OCI-LY7 (cell line): ENCODE measurements at regions not wholly inside any gene's neighbourhood (a gene's known extent, or its start where the extent isn't known, plus 50 kb on each side); places are given as distances from the start of the nearest gene placed in this dataset.

Experiments
- BruUV-seq: library from RNA; stranded (reverse); fragments of 400-500 nt; replicated peaks from 2 replicates; lab custom pipeline; 2021; lab: Mats Ljungman, UMichigan
- CTCF ChIA-PET: fragments of 300-600 bp; sonication (Branson Sonifier 250); formaldehyde crosslinking; loops from one replicate; lab custom pipeline; 2022; ENCODE audit warnings: antibody characterized with exemption; ENCODE audit not compliant: unreplicated experiment; lab: Charles Lee
- POLR2A ChIA-PET: fragments of 300-600 bp; sonication (Branson Sonifier 250); formaldehyde crosslinking; loops from one replicate; lab custom pipeline; 2022; ENCODE audit warnings: antibody characterized with exemption; lab: Charles Lee
- DNase-seq: peaks from one replicate; pipeline ENCODE4 v3.0.0-alpha.2; 2015; ENCODE audit warnings: low spot score
- H2AFZ ChIP-seq: fragments of 200-600 bp; sonication (generic), shearing (Covaris generic); 2 replicates; pipeline ENCODE4 v1.6.1; 2014; ENCODE audit warnings: mild to moderate bottlenecking, antibody characterized with exemption, low read length, moderate library complexity
- H3K27ac ChIP-seq: fragments of 200-600 bp; sonication (generic); 2 replicates; pipeline ENCODE4 v1.5.1; 2014; ENCODE audit warnings: mixed run types, low read depth, mild to moderate bottlenecking, moderate library complexity, low read length, inconsistent platforms; ENCODE audit not compliant: poor library complexity, severe bottlenecking
- H3K36me3 ChIP-seq: fragments of 200-600 bp; sonication (generic); 2 replicates; pipeline ENCODE4 v1.6.1; 2014; ENCODE audit warnings: mild to moderate bottlenecking, antibody characterized with exemption, low read length, moderate library complexity, mixed read lengths; ENCODE audit not compliant: insufficient read depth
- H3K4me1 ChIP-seq: fragments of 200-600 bp; sonication (generic); 2 replicates; pipeline ENCODE4 v1.5.1; 2014; ENCODE audit warnings: mild to moderate bottlenecking, low read length; ENCODE audit not compliant: insufficient read depth, poor library complexity, severe bottlenecking
- H3K4me2 ChIP-seq: fragments of 200-600 bp; sonication (generic); 2 replicates; pipeline ENCODE4 v1.6.1; 2014; ENCODE audit warnings: mild to moderate bottlenecking, low read length
- H3K4me3 ChIP-seq: fragments of 200-600 bp; sonication (generic); 2 replicates; pipeline ENCODE4 v1.5.1; 2014; ENCODE audit warnings: mild to moderate bottlenecking, low read depth, low read length; ENCODE audit not compliant: poor library complexity, severe bottlenecking
- H3K79me2 ChIP-seq: fragments of 200-600 bp; sonication (generic); 2 replicates; pipeline ENCODE4 v1.6.1; 2016; ENCODE audit warnings: low read depth, mild to moderate bottlenecking, low read length, moderate library complexity, mixed read lengths; ENCODE audit not compliant: insufficient read depth
- H3K9me2 ChIP-seq: fragments of 200-600 bp; sonication (generic); 2 replicates; pipeline ENCODE4 v1.6.1; 2016; ENCODE audit warnings: mild to moderate bottlenecking, low read length, mixed read lengths; ENCODE audit not compliant: insufficient read depth
- H3K9me3 ChIP-seq: fragments of 200-600 bp; sonication (generic); 2 replicates; pipeline ENCODE4 v1.6.1; 2014; ENCODE audit warnings: mild to moderate bottlenecking, mixed run types, low read length, mixed read lengths
- H4K20me1 ChIP-seq: fragments of 200-600 bp; sonication (generic); 2 replicates; pipeline ENCODE4 v1.6.1; 2014; ENCODE audit warnings: mild to moderate bottlenecking, antibody characterized with exemption, low read length, moderate library complexity, mixed read lengths; ENCODE audit not compliant: insufficient read depth
- CTCF ChIP-seq: fragments of 200-600 bp; sonication (generic); conservative IDR thresholded peaks from 2 replicates; pipeline ENCODE4 v1.5.1; 2014; ENCODE audit warnings: mild to moderate bottlenecking, antibody characterized with exemption, low read length, moderate library complexity, mixed read lengths
- EZH2phosphoT487 ChIP-seq: fragments of 200-600 bp; sonication (generic); IDR thresholded peaks from 2 replicates; pipeline ENCODE4 v1.6.1; 2018; ENCODE audit warnings: low read depth, borderline replicate concordance, mild to moderate bottlenecking, mixed run types, antibody characterized with exemption, low read length, moderate library complexity, mixed read lengths
- intact Hi-C: fragments of 100-400 bp; cut with micrococcal nuclease; formaldehyde crosslinking; loops from one replicate; pipeline ENCODE4 v1.10.0; 2022; ENCODE audit not compliant: unreplicated experiment

GRCh38 chr22:49170053-49170452 is 657.6 kb downstream of the BRD1 start:
- Histone ChIP-seq H2AFZ (no peak overlapping the region), H3K4me2 (no peak overlapping the region), H3K9me3 (no peaks in the 10 kb centered on the region), H3K79me2 (no peaks in the 10 kb centered on the region), H3K9me2 (no peaks in the 10 kb centered on the region), H3K4me3 (no peak overlapping the region), H4K20me1 (no peaks in the 10 kb centered on the region), H3K27ac (no peak overlapping the region), H3K4me1 (no peaks in the 10 kb centered on the region), H3K36me3 (no peaks in the 10 kb centered on the region)
- no TSS peak for BruUV-seq
- intact Hi-C loops = no loop called here
- TF ChIP-seq EZH2phosphoT487 (no peak), CTCF (no peak)
- DNase-seq = no peak
- CTCF ChIA-PET = no interaction called here
- POLR2A ChIA-PET = no interaction called here

- TF ChIP-seq CTCF = no peak
- no peak for TF ChIP-seq EZH2phosphoT487
- H2AFZ ChIP-seq = no peak overlapping the region
- no peaks in the 10 kb centered on the region for H3K9me2 ChIP-seq
- no peaks in the 10 kb centered on the region for H3K36me3 ChIP-seq
- H3K4me1 ChIP-seq = no peaks in the 10 kb centered on the region
- CTCF ChIA-PET = no interaction called here
- H3K9me3 ChIP-seq = no peaks in the 10 kb centered on the region
- no peaks in the 10 kb centered on the region for H4K20me1 ChIP-seq
- BruUV-seq = no TSS peak
- no peak overlapping the region for H3K4me2 ChIP-seq
- intact Hi-C loops = no loop called here
- POLR2A ChIA-PET = no interaction called here
- no peaks in the 10 kb centered on the region for H3K79me2 ChIP-seq
- no peak overlapping the region for H3K27ac ChIP-seq
- DNase-seq = no peak
- no peak overlapping the region for H3K4me3 ChIP-seq
Observed at GRCh38 chr22:49169074-49169744, 658.5 kb downstream of the BRD1 start.

- Histone ChIP-seq H3K4me1 (no peaks in the 10 kb centered on the region), H2AFZ (no peak overlapping the region), H3K79me2 (no peaks in the 10 kb centered on the region), H3K4me3 (no peak overlapping the region), H3K9me2 (no peaks in the 10 kb centered on the region), H3K9me3 (no peaks in the 10 kb centered on the region), H3K4me2 (no peak overlapping the region), H4K20me1 (no peaks in the 10 kb centered on the region), H3K36me3 (no peaks in the 10 kb centered on the region), H3K27ac (no peak overlapping the region)
- BruUV-seq = no TSS peak
- DNase-seq = no peak
- TF ChIP-seq EZH2phosphoT487 (no peak), CTCF (no peak)
- POLR2A ChIA-PET = no interaction called here
- CTCF ChIA-PET = no interaction called here
- intact Hi-C loops = no loop called here
Observed at GRCh38 chr22:49168219-49168813, 659.4 kb downstream of the BRD1 start.
